HT-29 (cell line): ENCODE measurements at regions not wholly inside any gene's neighbourhood (a gene's known extent, or its start where the extent isn't known, plus 50 kb on each side); places are given as distances from the start of the nearest gene placed in this dataset.
"Not testable (repeated sequence)": the region's sequence is repeated elsewhere in the genome, so short reads cannot be mapped to it uniquely, and the experiment has no call there.

Experiments
- DNase-seq: peaks from one replicate; pipeline ENCODE4 v3.0.0-alpha.2; 2015; ENCODE audit warnings: low spot score

DNA sequence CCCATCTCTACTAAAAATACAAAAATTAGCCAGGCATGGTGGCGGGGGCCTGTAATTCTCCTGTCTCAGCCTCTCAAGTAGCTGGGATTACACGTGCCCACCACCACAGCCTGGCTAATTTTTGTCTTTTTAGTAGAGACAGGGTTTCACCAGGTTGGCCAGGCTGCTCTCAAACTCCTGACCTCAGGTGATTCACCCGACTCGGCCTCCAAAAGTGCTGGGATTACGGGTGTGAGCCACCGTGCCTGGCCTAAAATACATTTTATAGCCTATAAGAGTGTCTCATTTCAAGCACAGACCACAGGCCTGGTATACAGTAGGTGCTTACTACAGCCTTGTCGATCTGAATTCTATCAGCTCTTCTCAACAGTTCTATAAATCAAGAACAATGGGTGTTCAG, 139.5 kb upstream of the USP29 start:
- DNase-seq = not testable (repeated sequence)

GRCh38 chr19:56980906-56981305, 138.9 kb upstream of the USP29 start:
- no peak for DNase-seq

- DNase-seq = not testable (repeated sequence)
Measured at GRCh38 chr19:56981440-56981839, 138.3 kb upstream of the USP29 start.

- no peak for DNase-seq
Measured at GRCh38 chr19:56983171-56983570, 136.6 kb upstream of the USP29 start.

- no peak for DNase-seq
Measured at GRCh38 chr19:56983804-56984203, 136.0 kb upstream of the USP29 start.

- no peak for DNase-seq
Measured at GRCh38 chr19:56986386-56986785, 133.4 kb upstream of the USP29 start.

- DNase-seq = no peak
Measured at GRCh38 chr19:56987184-56987583, 132.6 kb upstream of the USP29 start.

GRCh38 chr19:56988299-56988698, 131.5 kb upstream of the USP29 start:
- no peak for DNase-seq

DNA sequence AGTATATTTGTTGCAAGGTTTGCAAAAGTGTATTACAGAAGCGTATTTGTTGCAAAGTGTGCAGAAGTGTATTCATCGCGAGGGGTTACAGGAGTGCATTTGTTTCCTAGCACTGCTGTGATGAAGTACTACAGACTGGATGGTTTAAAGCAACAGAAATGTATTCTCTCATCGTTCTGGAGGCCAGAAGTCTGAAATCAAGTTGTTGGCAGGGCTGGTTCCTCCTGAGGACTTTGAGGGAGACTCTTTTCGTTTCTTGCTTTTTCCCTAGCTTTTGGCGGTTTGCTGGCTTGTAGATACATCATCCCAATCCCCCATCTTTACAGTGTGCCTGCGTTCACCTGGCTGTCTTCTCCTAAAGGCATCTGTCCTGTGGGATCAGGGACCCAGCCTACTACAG, 127.9 kb upstream of the USP29 start:
- no peak for DNase-seq

DNA sequence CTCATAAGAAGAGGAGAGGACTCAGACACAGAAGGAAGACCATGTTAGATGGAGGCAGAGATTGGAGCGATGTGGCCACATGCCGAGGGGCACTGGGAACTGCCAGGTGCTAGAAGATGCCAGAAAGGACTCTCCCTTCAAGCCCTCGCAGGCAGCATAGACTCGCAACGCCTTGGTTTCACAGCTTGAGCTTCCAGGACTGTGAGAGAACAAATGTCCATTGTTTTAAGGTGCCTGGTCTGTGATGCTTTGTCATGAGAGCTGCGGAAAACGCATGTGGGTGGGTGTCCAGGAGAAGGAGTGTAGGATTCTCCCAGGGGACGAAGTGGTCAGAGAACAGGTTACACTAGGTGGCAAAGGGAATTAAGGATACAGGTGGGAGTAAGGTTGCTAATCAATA, 125.9 kb upstream of the USP29 start:
- DNase-seq = no peak

DNA sequence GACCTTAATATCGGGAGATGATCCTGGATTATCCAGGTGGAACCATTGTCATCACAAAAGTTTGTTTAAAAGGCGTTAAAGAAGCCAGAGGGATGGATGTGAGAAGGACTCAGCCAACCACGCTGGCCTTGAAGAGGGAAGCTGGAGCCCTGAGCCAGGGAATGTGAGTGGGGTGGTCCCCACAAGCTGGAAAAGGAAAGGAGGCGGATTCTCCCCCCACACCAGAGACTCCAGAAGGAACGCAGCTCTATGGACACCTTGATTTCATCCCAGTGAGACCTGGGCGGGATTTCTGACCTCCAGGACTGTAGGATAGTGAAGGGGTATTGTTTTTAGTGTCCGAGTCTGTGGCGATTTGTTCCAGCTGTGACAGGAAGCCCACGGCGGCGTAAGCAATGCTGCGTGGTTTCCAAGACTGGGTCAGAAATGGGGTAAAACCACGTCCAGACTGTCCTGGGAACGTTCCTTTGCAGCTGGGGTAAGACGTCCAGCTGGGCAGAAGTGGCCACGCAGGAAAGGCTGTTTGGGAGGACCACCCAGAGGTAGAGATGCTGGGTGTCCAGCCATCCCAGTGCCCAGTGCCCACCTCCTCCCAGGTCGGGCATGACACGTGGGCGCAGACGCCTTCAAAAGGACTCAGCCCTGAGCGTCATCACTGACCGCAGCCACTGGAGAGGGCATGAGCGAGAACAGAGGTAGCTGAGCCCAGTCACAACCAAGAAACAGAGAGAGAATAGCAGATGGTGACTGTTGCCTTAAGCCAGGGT, 125.4 kb upstream of the USP29 start:
- no peak for DNase-seq

GRCh38 chr19:56995303-56995702, 124.5 kb upstream of the USP29 start:
- no peak for DNase-seq

GRCh38 chr19:57002195-57002601, 117.6 kb upstream of the USP29 start:
- DNase-seq = no peak

DNA sequence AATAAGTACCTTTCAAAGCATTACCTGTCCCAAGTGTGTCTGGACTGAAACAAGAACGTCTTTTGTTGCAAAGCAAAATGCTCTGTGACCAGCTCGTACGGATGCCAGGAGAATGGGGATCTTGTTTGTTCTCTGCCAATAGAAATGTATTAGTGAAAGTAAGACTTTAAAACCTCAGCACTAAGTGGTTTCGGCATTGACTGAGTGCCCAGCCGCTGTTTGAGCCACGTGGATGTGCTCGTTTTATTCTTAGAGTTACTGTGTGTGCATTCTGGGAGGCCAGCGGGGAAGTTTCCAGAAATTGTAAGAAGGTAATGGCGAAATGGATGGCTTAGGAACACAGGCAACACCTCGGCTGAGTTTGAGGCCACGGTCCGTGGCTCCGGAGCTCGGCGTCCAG, 117.1 kb upstream of the USP29 start:
- no peak for DNase-seq

DNA sequence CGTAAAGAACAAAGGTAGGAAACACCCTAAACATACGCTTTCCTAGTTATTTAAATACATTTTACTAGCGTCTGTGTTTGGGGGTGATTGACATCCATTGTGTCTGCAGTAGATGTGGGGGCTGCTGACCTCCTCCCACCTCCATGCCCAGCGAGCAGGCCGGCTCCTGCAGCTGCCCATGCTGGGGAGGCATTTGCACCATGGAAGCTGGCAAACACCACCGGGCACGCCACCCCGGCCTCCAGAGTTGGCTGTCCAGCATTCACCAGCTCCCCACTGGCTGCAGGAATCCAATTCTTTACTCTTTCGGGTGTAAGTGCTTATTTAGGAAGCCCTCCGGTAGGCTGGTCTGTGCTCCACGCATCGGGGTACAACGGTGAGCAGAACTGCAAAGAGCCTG, 115.4 kb upstream of the USP29 start:
- DNase-seq = no peak

DNA sequence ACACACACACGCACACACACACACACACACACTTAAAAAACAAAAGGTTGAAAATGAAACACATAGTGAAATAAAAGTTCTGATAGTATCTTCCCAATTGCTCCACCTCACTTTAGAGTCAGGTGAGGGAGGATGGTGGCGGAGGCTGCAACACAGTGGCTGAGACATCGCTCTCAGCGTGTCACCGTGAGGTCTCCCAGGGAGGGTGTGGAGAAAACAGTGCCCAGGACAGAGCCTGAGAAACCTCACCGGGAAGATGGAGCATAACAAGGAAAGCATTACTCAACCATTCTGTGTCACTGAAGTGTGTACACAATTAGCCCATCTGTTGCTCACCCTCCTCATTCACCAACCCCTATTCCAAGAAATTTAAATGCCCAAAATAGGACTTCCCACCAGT, 111.4 kb upstream of the USP29 start:
- DNase-seq = no peak

DNA sequence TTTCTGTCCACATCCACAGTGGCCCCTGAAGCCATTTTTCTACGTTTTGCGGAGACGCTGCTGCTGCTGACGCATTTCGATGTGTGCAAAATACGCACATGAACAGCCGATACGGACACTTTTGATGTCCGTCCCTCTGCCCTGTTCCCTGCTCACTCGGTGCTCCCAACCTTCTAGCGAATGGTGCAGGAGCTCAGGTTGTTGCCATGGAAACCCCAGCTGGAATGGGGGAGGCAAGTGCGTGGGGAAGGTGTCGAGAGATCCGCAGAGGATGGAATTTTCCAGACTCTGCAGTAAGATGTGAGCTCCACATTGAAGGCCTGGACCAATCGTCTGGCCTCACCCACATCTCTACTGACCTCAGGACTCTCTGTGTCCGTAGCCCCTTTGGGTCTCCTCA, 109.2 kb upstream of the USP29 start:
- DNase-seq = no peak

GRCh38 chr19:57016076-57016475, 103.7 kb upstream of the USP29 start:
- no peak for DNase-seq

GRCh38 chr19:57016491-57016890, 103.3 kb upstream of the USP29 start:
- DNase-seq = no peak

DNA sequence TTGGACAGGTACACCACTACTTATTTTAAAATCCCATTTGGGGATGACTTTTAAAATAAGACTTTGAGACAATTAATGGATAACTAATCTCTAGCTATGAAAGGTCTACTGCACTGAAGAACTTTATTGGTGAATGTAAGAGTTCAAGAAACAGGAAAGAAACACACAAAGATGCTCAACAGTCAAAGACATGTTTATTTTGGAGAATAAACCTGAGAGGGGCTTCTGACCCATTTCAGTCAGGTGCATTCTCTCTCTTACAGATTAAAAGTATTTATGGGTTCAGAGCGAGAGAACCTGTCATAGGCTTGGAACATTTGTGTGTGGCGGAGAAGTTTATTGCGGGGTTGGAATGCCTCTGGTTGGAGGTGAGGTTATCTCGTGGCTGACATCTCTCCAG, 94.3 kb upstream of the USP29 start:
- no peak for DNase-seq

GRCh38 chr19:57026476-57026875, 93.3 kb upstream of the USP29 start:
- DNase-seq = no peak

DNA sequence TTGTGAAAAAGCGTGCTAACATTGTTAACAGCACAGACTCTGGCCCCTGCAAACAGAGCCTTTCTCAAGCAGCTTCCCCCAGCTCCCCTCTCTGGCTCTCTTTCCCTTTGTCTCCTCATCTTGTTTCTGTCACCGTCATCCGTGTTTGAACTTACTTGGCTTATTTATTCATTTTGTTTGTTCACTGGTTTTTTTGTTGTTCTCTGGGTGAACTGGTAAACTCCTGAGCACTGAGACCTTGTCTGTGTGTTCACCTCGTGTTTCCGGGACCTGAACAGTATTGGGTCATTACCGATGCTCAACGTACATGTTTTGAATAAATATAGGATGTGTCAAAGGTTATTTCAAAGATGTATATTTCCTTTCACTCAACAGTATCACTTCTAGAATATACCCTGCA, 92.4 kb upstream of the USP29 start:
- no peak for DNase-seq

- no peak for DNase-seq
Measured at GRCh38 chr19:57028804-57029525, 90.8 kb upstream of the USP29 start.
